ENCODE measurements at regions not wholly inside any gene's neighbourhood (a gene's known extent, or its start where the extent isn't known, plus 50 kb on each side); places are given as distances from the start of the nearest gene placed in this dataset.

- no peak for DNase-seq (ENCODE audit: low read depth, low spot score)
Observed at GRCh38 chr12:19951664-19952063, 416.7 kb upstream of the PDE3A start.

GRCh38 chr12:19953734-19954133, 414.6 kb upstream of the PDE3A start:
- DNase-seq (ENCODE audit: low read depth, low spot score): no peak

- no peak for DNase-seq (ENCODE audit: low read depth, low spot score)
Observed at GRCh38 chr12:19954163-19954562, 414.2 kb upstream of the PDE3A start.

- no peak for DNase-seq (ENCODE audit: low read depth, low spot score)
Observed at GRCh38 chr12:19957308-19958125, 410.8 kb upstream of the PDE3A start.

- DNase-seq (ENCODE audit: low read depth, low spot score): no peak
Observed at GRCh38 chr12:19958389-19958788, 409.9 kb upstream of the PDE3A start.

- no peak for DNase-seq (ENCODE audit: low read depth, low spot score)
Observed at GRCh38 chr12:19959353-19959752, 409.0 kb upstream of the PDE3A start.

- no peak for DNase-seq (ENCODE audit: low read depth, low spot score)
Observed at GRCh38 chr12:19960527-19960926, 407.8 kb upstream of the PDE3A start.

- no peak for DNase-seq (ENCODE audit: low read depth, low spot score)
Observed at GRCh38 chr12:19962192-19962591, 406.1 kb upstream of the PDE3A start.

GRCh38 chr12:19963972-19964371, 404.4 kb upstream of the PDE3A start:
- no peak for DNase-seq (ENCODE audit: low read depth, low spot score)

- no peak for DNase-seq (ENCODE audit: low read depth, low spot score)
Observed at GRCh38 chr12:19964549-19964948, 403.8 kb upstream of the PDE3A start.

- no peak for DNase-seq (ENCODE audit: low read depth, low spot score)
Observed at GRCh38 chr12:19965196-19966038, 402.9 kb upstream of the PDE3A start.

GRCh38 chr12:19967001-19967400, 401.3 kb upstream of the PDE3A start:
- no peak for DNase-seq (ENCODE audit: low read depth, low spot score)

GRCh38 chr12:19967431-19967830, 400.9 kb upstream of the PDE3A start:
- no peak for DNase-seq (ENCODE audit: low read depth, low spot score)

- no peak for DNase-seq (ENCODE audit: low read depth, low spot score)
Observed at GRCh38 chr12:19970116-19970515, 398.2 kb upstream of the PDE3A start.

- DNase-seq (ENCODE audit: low read depth, low spot score): no peak
Observed at GRCh38 chr12:19970821-19971220, 397.5 kb upstream of the PDE3A start.

- peak; percentile 63 for DNase-seq (ENCODE audit: low read depth, low spot score)
Observed at GRCh38 chr12:19971361-19972280, 396.7 kb upstream of the PDE3A start.

- DNase-seq (ENCODE audit: low read depth, low spot score): no peak
Observed at GRCh38 chr12:19972325-19973288, 395.7 kb upstream of the PDE3A start.

GRCh38 chr12:19978193-19978592, 390.1 kb upstream of the PDE3A start:
- DNase-seq (ENCODE audit: low read depth, low spot score): no peak

GRCh38 chr12:19979584-19979983, 388.8 kb upstream of the PDE3A start:
- no peak for DNase-seq (ENCODE audit: low read depth, low spot score)

GRCh38 chr12:19981944-19982343, 386.4 kb upstream of the PDE3A start:
- DNase-seq (ENCODE audit: low read depth, low spot score): no peak

- DNase-seq (ENCODE audit: low read depth, low spot score): no peak
Observed at GRCh38 chr12:19988001-19988400, 380.3 kb upstream of the PDE3A start.
